SK-N-SH (cell line): ENCODE measurements at regions not wholly inside any gene's neighbourhood (a gene's known extent, or its start where the extent isn't known, plus 50 kb on each side); places are given as distances from the start of the nearest gene placed in this dataset.

Source experiments
- CTCF ChIA-PET: fragments of 300-600, 350-600 bp; formaldehyde crosslinking; extraction: SDS; loops from one replicate; lab custom pipeline; 2021; lab: Yijun Ruan, JAX
- POLR2A ChIA-PET: fragments of 350-600 bp; sonication (Branson Sonifier 250); formaldehyde crosslinking; extraction: SDS; loops from one replicate; lab custom pipeline; 2020; ENCODE audit warnings: antibody characterized with exemption, inconsistent platforms; lab: Yijun Ruan, JAX
- DNase-seq: peaks from one replicate; pipeline ENCODE4 v3.0.0; 2012
- H2AFZ ChIP-seq: fragments of 200-600 bp; sonication (generic); 2 replicates; pipeline ENCODE4 v1.8.1; 2016; ENCODE audit warnings: antibody characterized with exemption, mild to moderate bottlenecking, low read depth
- H3F3A ChIP-seq: fragments of 200-600 bp; sonication (generic); replicated peaks from 2 replicates; pipeline ENCODE3; 2016; ENCODE audit warnings: antibody characterized with exemption, mild to moderate bottlenecking; ENCODE audit not compliant: insufficient read depth
- H3K27ac ChIP-seq, 2 experiments: fragments of 200-500 bp in 1 of 2; fragments of 200-600 bp in 1 of 2; sonication (Bioruptor generic) in 1 of 2; sonication (generic), shearing (Covaris generic) in 1 of 2; 2 replicates each; pipeline versions ENCODE4 v1.5.1 to v1.6.1; 2014 to 2016; ENCODE audit warnings: low read depth in 2 of 2, inconsistent platforms in 1 of 2, low read length in 1 of 2, mild to moderate bottlenecking in 1 of 2, mixed read lengths in 1 of 2
- H3K27me3 ChIP-seq: fragments of 200-600 bp; sonication (generic), shearing (Covaris generic); 2 replicates; pipeline ENCODE4 v1.6.1; 2016; ENCODE audit warnings: mixed run types; ENCODE audit not compliant: insufficient read depth
- H3K36me3 ChIP-seq, 2 experiments: fragments of 200-500 bp in 1 of 2; fragments of 200-600 bp in 1 of 2; sonication (Bioruptor generic) in 1 of 2; sonication (generic) in 1 of 2; replicated peaks in 1 of 2; 2 replicates each; pipeline versions ENCODE3 to v1.5.1; 2014 to 2016; ENCODE audit warnings: low read length in 1 of 2, mild to moderate bottlenecking in 1 of 2; ENCODE audit not compliant: insufficient read depth in 2 of 2, control insufficient read depth in 1 of 2
- H3K4me1 ChIP-seq, 2 experiments: fragments of 200-500 bp in 1 of 2; fragments of 200-600 bp in 1 of 2; sonication (Bioruptor generic) in 1 of 2; sonication (generic), shearing (Covaris generic) in 1 of 2; 2 replicates each; pipeline versions ENCODE4 v1.5.1 to v1.6.1; 2014 to 2016; ENCODE audit warnings: low read depth in 1 of 2, low read length in 1 of 2, mixed run types in 1 of 2; ENCODE audit not compliant: insufficient read depth in 2 of 2, control insufficient read depth in 1 of 2
- H3K4me2 ChIP-seq: fragments of 200-600 bp; sonication (generic), shearing (Covaris generic); 2 replicates; pipeline ENCODE4 v1.6.1; 2017; ENCODE audit warnings: mixed run types
- H3K4me3 ChIP-seq, 2 experiments: fragments of 200-500 bp in 1 of 2; fragments of 200-600 bp in 1 of 2; sonication (Bioruptor generic) in 1 of 2; sonication (generic), shearing (Covaris generic) in 1 of 2; 2 replicates each; pipeline versions ENCODE4 v1.5.1 to v1.8.1; 2014 to 2016; ENCODE audit warnings: low read depth in 2 of 2, inconsistent platforms in 1 of 2, low read length in 1 of 2, mild to moderate bottlenecking in 1 of 2, mixed read lengths in 1 of 2, moderate library complexity in 1 of 2
- H3K79me2 ChIP-seq: fragments of 200-600 bp; sonication (generic); 2 replicates; pipeline ENCODE4 v1.8.1; 2017; ENCODE audit warnings: mild to moderate bottlenecking; ENCODE audit not compliant: insufficient read depth
- H3K9ac ChIP-seq: fragments of 200-600 bp; sonication (generic); 2 replicates; pipeline ENCODE4 v1.6.1; 2017; ENCODE audit warnings: mixed run types
- H3K9me2 ChIP-seq: fragments of 200-600 bp; sonication (generic); 2 replicates; pipeline ENCODE4 v1.6.1; 2017; ENCODE audit warnings: mixed run types
- H3K9me3 ChIP-seq: fragments of 200-600 bp; sonication (generic); 2 replicates; pipeline ENCODE4 v1.6.1; 2017; ENCODE audit warnings: mixed run types, mild to moderate bottlenecking, moderate library complexity
- H4K20me1 ChIP-seq: fragments of 200-600 bp; sonication (generic); 2 replicates; pipeline ENCODE4 v1.6.1; 2017; ENCODE audit warnings: mild to moderate bottlenecking, mixed run types; ENCODE audit not compliant: insufficient read depth
- EZH2phosphoT487 ChIP-seq: fragments of 200-600 bp; sonication (generic); IDR thresholded peaks from 2 replicates; pipeline ENCODE4 v1.6.1; 2017; ENCODE audit warnings: low read depth, mixed run types, mild to moderate bottlenecking, antibody characterized with exemption, moderate library complexity, borderline replicate concordance
- FOSL2 ChIP-seq: IDR thresholded peaks from 2 replicates; pipeline ENCODE4 v1.4.0; 2012; ENCODE audit warnings: low read depth, mild to moderate bottlenecking, moderate library complexity, borderline replicate concordance
- FOXJ3 ChIP-seq: sonication (generic); formaldehyde crosslinking; IDR thresholded peaks from 2 replicates; pipeline ENCODE4 v1.5.1; 2020; ENCODE audit warnings: mild to moderate bottlenecking, missing genetic modification reagents
- GATA2 ChIP-seq: sonication (generic); formaldehyde crosslinking; IDR thresholded peaks from 2 replicates; pipeline ENCODE4 v1.5.0; 2020; ENCODE audit warnings: mild to moderate bottlenecking, missing genetic modification reagents
- IRF3 ChIP-seq: fragments of 150-350 bp; IDR thresholded peaks from 2 replicates; pipeline ENCODE4 v1.6.1; 2016; ENCODE audit warnings: mild to moderate bottlenecking, low read depth, low read length
- MXI1 ChIP-seq: IDR thresholded peaks from 2 replicates; pipeline ENCODE4 v1.6.1; 2012; ENCODE audit warnings: mild to moderate bottlenecking, low read depth, low read length, improper control_type of control experiment
- POLR2AphosphoS5 ChIP-seq: IDR thresholded peaks from 2 replicates; pipeline ENCODE4 v1.6.1; 2012; ENCODE audit warnings: low read depth, low read length
- RCOR1 ChIP-seq: fragments of 150-350 bp; IDR thresholded peaks from 2 replicates; pipeline ENCODE4 v1.6.1; 2017; ENCODE audit warnings: antibody characterized with exemption, low read length
- RXRA ChIP-seq: IDR thresholded peaks from 2 replicates; pipeline ENCODE4 v1.4.0; 2012; ENCODE audit warnings: low read depth, mild to moderate bottlenecking, borderline replicate concordance
- SMC3 ChIP-seq: IDR thresholded peaks from 2 replicates; pipeline ENCODE4 v1.6.1; 2012; ENCODE audit warnings: low read depth, low read length, improper control_type of control experiment
- TAF1 ChIP-seq: IDR thresholded peaks from 2 replicates; pipeline ENCODE4 v1.6.1; 2012; ENCODE audit warnings: low read depth, mild to moderate bottlenecking, low read length, moderate library complexity, borderline replicate concordance
- TCF12 ChIP-seq: IDR thresholded peaks from 2 replicates; pipeline ENCODE4 v1.4.0; 2012
- TEAD4 ChIP-seq: IDR thresholded peaks from 2 replicates; pipeline ENCODE4 v1.4.0; 2012; ENCODE audit warnings: mild to moderate bottlenecking, borderline replicate concordance; ENCODE audit not compliant: insufficient read depth
- YY1 ChIP-seq: IDR thresholded peaks from 2 replicates; pipeline ENCODE4 v1.4.0; 2012; ENCODE audit warnings: low read depth, mild to moderate bottlenecking
- ZBTB33 ChIP-seq: IDR thresholded peaks from 2 replicates; pipeline ENCODE4 v1.4.0; 2012; ENCODE audit warnings: low read depth, borderline replicate concordance
- WGBS: methylation state at CpG from one replicate; pipeline ENCODE4 v1.1.6; 2017; ENCODE audit warnings: low lambda C conversion rate; 5-methylcytosine and 5-hydroxymethylcytosine counted together

GRCh38 chr2:58920001-58920400 is 678.9 kb upstream of the FANCL start:
- Histone ChIP-seq H3K9ac (no peak overlapping the region), H3K4me3 (no peak overlapping the region)
- TF ChIP-seq TEAD4 (no peak), EZH2phosphoT487 (no peak)
- TF ChIP-seq, all 33 proteins: peak for 0
- Histone ChIP-seq H3K27me3 (no peaks in the 10 kb centered on the region), H3F3A (no peaks in the 10 kb centered on the region), H3K27ac (no peak overlapping the region; a peak in 1 of 4 replicates), H4K20me1 (no peaks in the 10 kb centered on the region), H3K4me2 (no peak overlapping the region), H2AFZ (no peak overlapping the region), H3K36me3 (no peaks in the 10 kb centered on the region), H3K9me2 (no peaks in the 10 kb centered on the region), H3K79me2 (no peaks in the 10 kb centered on the region), H3K9me3 (no peaks in the 10 kb centered on the region), H3K4me1 (no peaks in the 10 kb centered on the region)
- POLR2A ChIA-PET: no interaction called here
- WGBS: 94% methylated on average over 2 of the region's 2 CpGs
- no peak for DNase-seq
- CTCF ChIA-PET: no interaction called here

GRCh38 chr2:58919316-58919715 is 678.2 kb upstream of the FANCL start:
- no peaks in the 10 kb centered on the region for H3K27me3 ChIP-seq
- H2AFZ ChIP-seq: no peak overlapping the region
- H3F3A ChIP-seq: no peaks in the 10 kb centered on the region
- no peaks in the 10 kb centered on the region for H4K20me1 ChIP-seq
- POLR2A ChIA-PET: no interaction called here
- H3K9me3 ChIP-seq: no peaks in the 10 kb centered on the region
- H3K9me2 ChIP-seq: no peaks in the 10 kb centered on the region
- no peak for TF ChIP-seq TCF12
- no peak for TF ChIP-seq SMC3
- no peak for TF ChIP-seq YY1
- no peak for TF ChIP-seq FOSL2
- TF ChIP-seq IRF3: no peak
- TF ChIP-seq FOXJ3 (CRISPR knock-in tag): no peak
- TF ChIP-seq TAF1: no peak
- no peak for TF ChIP-seq POLR2AphosphoS5
- TF ChIP-seq RXRA: no peak
- TF ChIP-seq MXI1: no peak
- TF ChIP-seq RCOR1: no peak
- TF ChIP-seq GATA2 (CRISPR knock-in tag): no peak
- no peak for TF ChIP-seq ZBTB33
- CTCF ChIA-PET: interaction anchor here (0.7 to 1.2 kb wide), 2 partner anchors 20 to 106 kb away, joined by 3 read pairs; no protein-coding TSS in a partner anchor
- no peak overlapping the region for H3K4me3 ChIP-seq
- H3K79me2 ChIP-seq: no peaks in the 10 kb centered on the region
- peaks cover 0 to 4% of the 10 kb centered on the region in 2 experiments; a peak in 1 of 4 replicates for H3K4me1 ChIP-seq
- no peak overlapping the region for H3K27ac ChIP-seq
- DNase-seq: no peak
- no peak overlapping the region for H3K4me2 ChIP-seq
- H3K36me3 ChIP-seq: no peaks in the 10 kb centered on the region
- H3K9ac ChIP-seq: no peak overlapping the region
- WGBS: 23% methylated on average over 4 of the region's 4 CpGs
